MM.1S (cell line): ENCODE measurements at regions not wholly inside any gene's neighbourhood (a gene's known extent, or its start where the extent isn't known, plus 50 kb on each side); places are given as distances from the start of the nearest gene placed in this dataset.

Source experiments
- EZH2 ChIP-seq: fragments of 300-600 bp; sonication (generic); optimal IDR thresholded peaks from 2 replicates; pipeline ENCODE3; 2017; ENCODE audit warnings: low read depth, mild to moderate bottlenecking, antibody characterized with exemption, low read length, mixed read lengths
- TF ChIP-seq, protein P1 (sequence below): fragments of 300-600 bp; sonication (generic); IDR thresholded peaks from 2 replicates; pipeline ENCODE4 v1.5.1; 2016; ENCODE audit warnings: antibody characterized with exemption, low read length, mixed read lengths

GRCh38 chr2:88811233-88811632, 119.8 kb downstream of the RPIA start:
- TF ChIP-seq, protein P1, sequence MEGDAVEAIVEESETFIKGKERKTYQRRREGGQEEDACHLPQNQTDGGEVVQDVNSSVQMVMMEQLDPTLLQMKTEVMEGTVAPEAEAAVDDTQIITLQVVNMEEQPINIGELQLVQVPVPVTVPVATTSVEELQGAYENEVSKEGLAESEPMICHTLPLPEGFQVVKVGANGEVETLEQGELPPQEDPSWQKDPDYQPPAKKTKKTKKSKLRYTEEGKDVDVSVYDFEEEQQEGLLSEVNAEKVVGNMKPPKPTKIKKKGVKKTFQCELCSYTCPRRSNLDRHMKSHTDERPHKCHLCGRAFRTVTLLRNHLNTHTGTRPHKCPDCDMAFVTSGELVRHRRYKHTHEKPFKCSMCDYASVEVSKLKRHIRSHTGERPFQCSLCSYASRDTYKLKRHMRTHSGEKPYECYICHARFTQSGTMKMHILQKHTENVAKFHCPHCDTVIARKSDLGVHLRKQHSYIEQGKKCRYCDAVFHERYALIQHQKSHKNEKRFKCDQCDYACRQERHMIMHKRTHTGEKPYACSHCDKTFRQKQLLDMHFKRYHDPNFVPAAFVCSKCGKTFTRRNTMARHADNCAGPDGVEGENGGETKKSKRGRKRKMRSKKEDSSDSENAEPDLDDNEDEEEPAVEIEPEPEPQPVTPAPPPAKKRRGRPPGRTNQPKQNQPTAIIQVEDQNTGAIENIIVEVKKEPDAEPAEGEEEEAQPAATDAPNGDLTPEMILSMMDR = no peak
- TF ChIP-seq EZH2 = no peak
